Neuron (in vitro differentiated cells): ENCODE measurements at regions not wholly inside any gene's neighbourhood (a gene's known extent, or its start where the extent isn't known, plus 50 kb on each side); places are given as distances from the start of the nearest gene placed in this dataset.

Experiments
- H2AFZ ChIP-seq: one replicate; pipeline ENCODE4 v1.6.1; 2013; ENCODE audit warnings: low read depth, mild to moderate bottlenecking, inconsistent platforms, low read length, moderate library complexity
- H3K27me3 ChIP-seq: one replicate; pipeline ENCODE4 v1.6.1; 2013; ENCODE audit warnings: low read length; ENCODE audit not compliant: insufficient read depth
- H3K36me3 ChIP-seq: one replicate; pipeline ENCODE4 v1.6.1; 2013; ENCODE audit warnings: low read length; ENCODE audit not compliant: insufficient read depth
- H3K4me1 ChIP-seq: one replicate; pipeline ENCODE4 v1.6.1; 2013; ENCODE audit warnings: low read length; ENCODE audit not compliant: insufficient read depth
- H3K4me3 ChIP-seq: 2 replicates; pipeline ENCODE4 v1.5.1; 2013; ENCODE audit warnings: mild to moderate bottlenecking, low read length, moderate library complexity
- H3K9me3 ChIP-seq: one replicate; pipeline ENCODE4 v1.6.1; 2013; ENCODE audit warnings: low read length

DNA sequence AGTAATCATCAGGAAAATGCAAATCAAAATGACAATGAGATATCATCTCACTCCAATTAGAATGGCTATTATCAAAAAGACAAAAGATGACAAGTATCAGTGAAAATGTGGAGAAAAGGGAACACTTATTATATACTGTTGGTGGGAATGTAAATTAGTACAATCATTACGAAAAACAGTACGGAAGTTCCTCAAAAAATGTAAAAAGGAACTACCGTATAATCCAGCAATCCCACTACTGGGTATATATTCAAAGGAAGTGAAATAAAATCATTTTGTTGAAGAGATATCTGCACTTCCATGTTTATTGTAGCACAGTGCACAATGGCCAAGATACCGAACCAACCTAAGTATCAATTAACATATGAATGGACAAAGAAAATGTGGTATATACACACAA, 52.4 kb upstream of the TEX51 start:
- Histone ChIP-seq H3K4me1 (no peaks in the 10 kb centered on the region), H3K4me3 (no peak overlapping the region), H3K36me3 (no peaks in the 10 kb centered on the region), H3K9me3 (no peaks in the 10 kb centered on the region), H3K27me3 (no peaks in the 10 kb centered on the region), H2AFZ (no peak overlapping the region)
